ENCODE measurements at regions not wholly inside any gene's neighbourhood (a gene's known extent, or its start where the extent isn't known, plus 50 kb on each side); places are given as distances from the start of the nearest gene placed in this dataset.

GRCh38 chr13:51518827-51519226 lies 65.4 kb upstream of the WDFY2 start:
- DNase-seq (ENCODE audit: low read depth): no peak

DNA sequence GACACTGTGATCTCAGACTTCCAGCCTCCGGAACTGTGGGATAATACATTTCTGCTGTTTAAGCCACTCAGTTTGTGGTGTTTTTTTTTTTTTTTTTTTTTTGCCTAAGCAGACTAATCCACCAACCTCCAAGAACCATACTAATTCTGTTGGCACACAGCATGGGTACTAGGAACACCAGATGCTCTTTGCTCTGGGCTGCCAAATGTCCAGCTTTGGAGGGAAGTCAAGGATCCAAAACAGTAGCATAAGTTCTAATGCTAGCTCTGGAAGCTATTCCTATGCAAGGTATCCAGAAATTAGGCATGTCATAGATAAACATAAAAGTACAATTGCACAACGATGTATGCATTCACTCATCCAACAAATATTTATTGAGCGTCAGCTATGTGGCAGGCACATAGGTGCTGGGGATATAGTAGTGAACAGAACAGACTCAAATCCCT lies 64.5 kb upstream of the WDFY2 start:
- DNase-seq (ENCODE audit: low read depth): peak; percentile 67

GRCh38 chr13:51520524-51520923 lies 63.7 kb upstream of the WDFY2 start:
- peak; percentile 75 for DNase-seq (ENCODE audit: low read depth)

DNA sequence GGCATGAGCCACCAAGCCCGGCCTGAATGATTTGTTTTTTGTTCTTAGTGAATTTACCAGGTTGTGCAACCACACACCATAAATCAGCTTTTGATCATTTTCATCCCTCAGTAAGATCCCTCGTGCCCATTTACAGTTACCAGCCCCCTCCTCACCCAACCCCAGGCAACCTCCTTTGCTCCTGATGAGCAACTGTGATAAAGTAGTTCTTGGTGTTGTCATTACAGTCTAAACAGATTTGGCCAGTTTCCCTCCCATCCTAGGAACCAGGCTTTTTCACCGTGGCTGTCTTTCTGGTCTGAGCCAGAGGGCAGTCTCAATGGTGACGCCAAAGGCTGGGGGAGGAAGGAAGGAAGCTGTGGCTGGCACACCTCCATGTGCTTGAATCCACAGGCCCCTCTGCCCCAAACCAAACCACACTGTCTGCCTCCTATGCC lies 61.2 kb upstream of the WDFY2 start:
- DNase-seq (ENCODE audit: low read depth): peak; percentile 89

DNA sequence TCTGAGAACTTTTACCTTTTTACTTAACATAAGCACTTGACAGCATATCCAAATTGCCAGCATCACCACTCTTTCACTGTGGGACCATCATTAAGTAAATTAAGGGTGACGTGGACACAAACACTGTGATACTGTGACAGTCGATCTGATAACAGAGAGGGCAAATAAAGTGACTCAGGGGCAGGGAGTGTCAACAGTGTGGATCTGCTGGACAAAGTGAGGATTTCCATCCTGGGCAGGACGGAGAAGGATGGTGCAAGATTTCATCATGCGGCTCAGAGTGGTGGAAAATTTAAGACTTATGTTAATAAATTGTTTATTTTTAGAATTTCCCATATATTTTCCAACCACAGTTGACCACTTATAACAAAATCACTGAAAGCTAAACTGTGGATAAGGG lies 60.0 kb upstream of the WDFY2 start:
- peak; percentile 48 for DNase-seq (ENCODE audit: low read depth)

GRCh38 chr13:51524829-51525566 lies 59.3 kb upstream of the WDFY2 start:
- DNase-seq (ENCODE audit: low read depth): peak; percentile 74

DNA sequence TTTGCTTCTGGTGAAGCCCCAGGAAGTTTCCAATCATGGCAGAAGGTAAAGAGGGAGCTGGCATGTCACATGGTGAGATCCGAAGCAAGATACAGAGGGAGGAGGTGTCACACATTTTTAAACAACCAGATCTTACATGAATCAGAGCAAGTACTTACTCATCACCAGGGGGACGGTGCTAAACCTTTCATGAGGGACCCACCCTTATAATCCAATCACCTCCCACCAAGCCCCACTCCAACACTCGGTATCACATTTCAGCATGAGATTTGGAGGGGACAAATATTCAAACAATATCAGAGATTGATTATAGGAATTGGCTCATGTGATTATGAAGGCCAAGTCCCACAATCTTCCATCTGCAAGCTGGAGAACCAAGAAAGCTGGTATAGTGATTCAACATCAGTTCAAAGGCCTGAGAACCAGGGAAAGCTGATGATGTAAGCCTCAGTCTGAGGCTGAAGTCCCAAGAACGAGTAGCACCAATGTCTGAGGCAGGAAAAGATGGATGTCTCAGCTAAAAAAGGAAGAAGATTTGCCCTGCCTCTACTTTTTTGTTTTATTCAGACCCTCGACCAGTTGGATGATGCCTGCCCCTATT lies 58.6 kb upstream of the WDFY2 start:
- DNase-seq (ENCODE audit: low read depth): peak; percentile 41

DNA sequence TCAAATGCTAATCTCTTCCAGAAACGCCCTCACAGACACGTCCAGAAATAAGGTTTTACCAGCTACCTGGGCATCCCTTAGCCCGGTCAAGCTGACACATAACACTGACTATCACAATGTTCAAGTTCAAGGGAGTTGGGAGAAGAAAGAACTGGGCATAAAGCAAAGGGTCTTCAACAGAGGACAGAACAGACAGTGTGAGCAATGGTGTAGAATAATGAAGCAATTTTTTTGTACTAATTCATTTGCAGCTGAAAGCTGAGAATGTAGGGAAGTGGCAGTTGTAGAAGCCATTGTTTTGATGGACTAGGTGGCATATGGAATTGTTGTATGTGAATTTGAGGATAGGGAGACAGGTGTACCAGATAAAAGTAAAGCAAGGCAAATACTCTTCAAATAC lies 58.1 kb upstream of the WDFY2 start:
- DNase-seq (ENCODE audit: low read depth): no peak

- no peak for DNase-seq (ENCODE audit: low read depth)
Measured at GRCh38 chr13:51532736-51533197, 51.5 kb upstream of the WDFY2 start.

GRCh38 chr13:51534041-51534817 lies 50.0 kb upstream of the WDFY2 start:
- no peak for DNase-seq (ENCODE audit: low read depth)

Data from amniotic epithelial cell (primary cell).